Stomach (tissue), 8 donors: ENCODE measurements at regions not wholly inside any gene's neighbourhood (a gene's known extent, or its start where the extent isn't known, plus 50 kb on each side); places are given as distances from the start of the nearest gene placed in this dataset.

ENCODE experiments used
- DNase-seq, 2 donors: peaks; one replicate each; pipeline versions ENCODE4 v3.0.0 to v3.0.0-alpha.2; 2013 to 2019
- H3K27ac ChIP-seq, 5 donors: fragments of 200-600 bp in 4 of 5; sonication (generic) in 4 of 5; one replicate each; pipeline ENCODE4 v1.5.1; 2013 to 2019; ENCODE audit warnings: mild to moderate bottlenecking in 1 of 5, moderate library complexity in 1 of 5
- H3K27me3 ChIP-seq, 3 donors: fragments of 200-600 bp; sonication (generic); one replicate each; pipeline ENCODE4 v1.5.1; 2017 to 2019; ENCODE audit warnings: mixed run types in 1 of 3
- H3K36me3 ChIP-seq, 4 donors: fragments of 200-600 bp; sonication (generic); 1 replicate in 3 of 4; 2 replicates in 1 of 4; pipeline ENCODE4 v1.5.1; 2016 to 2019
- H3K4me1 ChIP-seq, 4 donors: fragments of 200-600 bp; sonication (generic); one replicate each; pipeline ENCODE4 v1.5.1; 2016 to 2019
- H3K4me3 ChIP-seq, 4 donors: fragments of 200-600 bp; sonication (generic) in 3 of 4; one replicate each; pipeline ENCODE4 v1.5.1; 2016 to 2019; ENCODE audit warnings: mild to moderate bottlenecking in 1 of 4
- H3K9me3 ChIP-seq, 4 donors: fragments of 200-600 bp; sonication (generic); one replicate each; pipeline ENCODE4 v1.5.1; 2016 to 2019
- CTCF ChIP-seq, 7 experiments: fragments of 450-650 bp in 4 of 7; fragments of 200-600 bp in 3 of 7; sonication (generic) in 3 of 7; IDR thresholded peaks; one replicate each; pipeline ENCODE4 v1.5.1; 2016 to 2019; ENCODE audit warnings: antibody characterized with exemption in 7 of 7, control low read depth in 2 of 7, mild to moderate bottlenecking in 1 of 7
- EP300 ChIP-seq: sonication (generic); formaldehyde crosslinking; IDR thresholded peaks from one replicate; pipeline ENCODE4 v1.6.1; 2017; ENCODE audit warnings: antibody characterized with exemption
- POLR2A ChIP-seq, 4 donors: fragments of 450-650 bp; IDR thresholded peaks; one replicate each; pipeline ENCODE4 v1.6.1; 2016; ENCODE audit warnings: antibody characterized with exemption in 4 of 4, control low read depth in 2 of 4, mild to moderate bottlenecking in 1 of 4, moderate library complexity in 1 of 4
- POLR2AphosphoS5 ChIP-seq, 3 donors: sonication (generic); formaldehyde crosslinking; IDR thresholded peaks; one replicate each; pipeline ENCODE4 v1.6.1; 2016; ENCODE audit warnings: antibody characterized with exemption in 3 of 3
- WGBS, 5 donors: extraction: QIAGEN DNeasy Blood & Tissue Kit in 3 of 5; methylation state at CpG; one replicate each; pipeline versions ENCODE4 v1.1.5 to v1.1.7; 2013 to 2018; 5-methylcytosine and 5-hydroxymethylcytosine counted together
- intact Hi-C: fragments of 100-400 bp; cut with DNase I; formaldehyde crosslinking; loops from one replicate; pipeline ENCODE4 v1.15.1; 2023; ENCODE audit warnings: low total_unique reads
- donor health status: healthy with polysubstance abuse.
- donor health status: Bipolar disorder and iron deficiency.
- donor health status: healthy.

- 77 to 85% (median 79%) methylated on average over 1 of the region's 1 CpG for WGBS, 5 donors
- H3K36me3 ChIP-seq = no peaks in the 10 kb centered on the region
- no peak for DNase-seq
- no peaks in the 10 kb centered on the region for H3K27me3 ChIP-seq
- H3K4me3 ChIP-seq = no peak overlapping the region
- intact Hi-C loops = no loop called here
- TF ChIP-seq EP300 = no peak
- TF ChIP-seq POLR2AphosphoS5 (IDR thresholded peaks at IDR 0.05) = no peak
- no peak for TF ChIP-seq CTCF (IDR thresholded peaks at IDR 0.05)
- no peak for TF ChIP-seq POLR2A (IDR thresholded peaks at IDR 0.05)
- H3K9me3 ChIP-seq = no peaks in the 10 kb centered on the region
- H3K4me1 ChIP-seq = no peaks in the 10 kb centered on the region
- H3K27ac ChIP-seq = no peak overlapping the region
Measured at GRCh38 chr11:26142891-26143290, 189.0 kb upstream of the ANO3 start.

- Histone ChIP-seq H3K4me1 (no peaks in the 10 kb centered on the region), H3K36me3 (no peaks in the 10 kb centered on the region), H3K27me3 (no peaks in the 10 kb centered on the region), H3K9me3 (no peaks in the 10 kb centered on the region), H3K4me3 (no peak overlapping the region), H3K27ac (no peak overlapping the region)
- no peak for DNase-seq
- TF ChIP-seq POLR2A (IDR thresholded peaks at IDR 0.05) = no peak
- no peak for TF ChIP-seq POLR2AphosphoS5 (IDR thresholded peaks at IDR 0.05)
- no peak for TF ChIP-seq CTCF (IDR thresholded peaks at IDR 0.05)
- no peak for TF ChIP-seq EP300
- intact Hi-C loops = no loop called here
Measured at GRCh38 chr11:26143566-26144290, 188.2 kb upstream of the ANO3 start.

GRCh38 chr11:26144291-26144690 is 187.6 kb upstream of the ANO3 start:
- no peaks in the 10 kb centered on the region for H3K27me3 ChIP-seq
- H3K9me3 ChIP-seq = no peaks in the 10 kb centered on the region
- intact Hi-C loops = no loop called here
- no peak overlapping the region for H3K27ac ChIP-seq
- TF ChIP-seq CTCF (IDR thresholded peaks at IDR 0.05) (no peak), POLR2A (IDR thresholded peaks at IDR 0.05) (no peak), POLR2AphosphoS5 (IDR thresholded peaks at IDR 0.05) (no peak), EP300 (no peak)
- DNase-seq = no peak
- no peaks in the 10 kb centered on the region for H3K4me1 ChIP-seq
- H3K36me3 ChIP-seq = no peaks in the 10 kb centered on the region
- no peak overlapping the region for H3K4me3 ChIP-seq
- 19 to 67% (median 45%) methylated on average over 2 of the region's 2 CpGs for WGBS, 5 donors

GRCh38 chr11:26144911-26145310 is 187.0 kb upstream of the ANO3 start:
- intact Hi-C loops = no loop called here
- Histone ChIP-seq H3K4me3 (no peak overlapping the region), H3K27ac (no peak overlapping the region), H3K27me3 (no peaks in the 10 kb centered on the region), H3K4me1 (no peaks in the 10 kb centered on the region), H3K9me3 (no peaks in the 10 kb centered on the region), H3K36me3 (no peaks in the 10 kb centered on the region)
- no peak for TF ChIP-seq EP300
- DNase-seq = no peak

GRCh38 chr11:26149585-26149984 is 182.3 kb upstream of the ANO3 start:
- intact Hi-C loops = no loop called here
- WGBS, 5 donors = 92 to 96% (median 94%) methylated on average over 21 of the region's 21 CpGs
- H3K27me3 ChIP-seq = no peaks in the 10 kb centered on the region
- H3K9me3 ChIP-seq = no peaks in the 10 kb centered on the region
- no peaks in the 10 kb centered on the region for H3K4me1 ChIP-seq
- no peak overlapping the region for H3K4me3 ChIP-seq
- TF ChIP-seq CTCF (IDR thresholded peaks at IDR 0.05) (no peak), POLR2AphosphoS5 (IDR thresholded peaks at IDR 0.05) (no peak), EP300 (no peak), POLR2A (IDR thresholded peaks at IDR 0.05) (no peak)
- DNase-seq = no peak
- no peak overlapping the region for H3K27ac ChIP-seq
- no peaks in the 10 kb centered on the region for H3K36me3 ChIP-seq
